WTC11 (cell line): ENCODE measurements at regions not wholly inside any gene's neighbourhood (a gene's known extent, or its start where the extent isn't known, plus 50 kb on each side); places are given as distances from the start of the nearest gene placed in this dataset.
A peak's percentile ranks its signal among the peaks of the same experiment; 100 is the strongest.

Experiments
- ATAC-seq: fragments of 200-7000 bp; cut with Tn5 transposase; 2 replicates; pipeline ENCODE4 v1.10.0; 2021; ENCODE audit warnings: mild to moderate bottlenecking, moderate library complexity
- CTCF ChIA-PET: fragments of 300-600 bp; sonication (Branson Sonifier 250); formaldehyde crosslinking; loops from one replicate; lab custom pipeline; 2021; ENCODE audit warnings: antibody characterized with exemption; lab: Charles Lee
- POLR2A ChIA-PET: fragments of 350-600 bp; sonication (Branson Sonifier 250); formaldehyde crosslinking; loops from one replicate; lab custom pipeline; 2021; ENCODE audit warnings: antibody characterized with exemption; lab: Charles Lee
- DNase-seq: peaks from one replicate; pipeline ENCODE4 v3.0.0; 2021; ENCODE audit warnings: low spot score
- H3K27ac Mint-ChIP-seq: 2 replicates; pipeline ENCODE4 v1.8.0; 2021; ENCODE audit warnings: mixed read lengths
- H3K27me3 Mint-ChIP-seq: 2 replicates; pipeline ENCODE4 v1.8.0; 2021; ENCODE audit warnings: low read depth, mild to moderate bottlenecking, moderate library complexity, mixed read lengths
- H3K36me3 Mint-ChIP-seq: 2 replicates; pipeline ENCODE4 v1.8.0; 2021; ENCODE audit warnings: mixed read lengths
- H3K4me1 Mint-ChIP-seq: 2 replicates; pipeline ENCODE4 v1.8.0; 2022; ENCODE audit warnings: mixed read lengths
- H3K4me3 Mint-ChIP-seq: 2 replicates; pipeline ENCODE4 v1.8.0; 2021; ENCODE audit warnings: mild to moderate bottlenecking, moderate library complexity, mixed read lengths
- H3K9me3 Mint-ChIP-seq: 2 replicates; pipeline ENCODE4 v1.8.0; 2021; ENCODE audit warnings: mixed read lengths
- AR ChIP-seq: fragments of 250-450 bp; sonication (Bioruptor Pico); IDR thresholded peaks from 2 replicates; pipeline ENCODE4 v1.9.0; 2021; ENCODE audit warnings: mild to moderate bottlenecking
- CREB1 ChIP-seq: sonication (generic); formaldehyde crosslinking; IDR thresholded peaks from 2 replicates; pipeline ENCODE4 v1.8.0; 2023; ENCODE audit warnings: mild to moderate bottlenecking, missing genetic modification reagents
- FOXK1 ChIP-seq: sonication (generic); formaldehyde crosslinking; IDR thresholded peaks from 2 replicates; pipeline ENCODE4 v1.8.0; 2022; ENCODE audit warnings: mild to moderate bottlenecking, moderate library complexity, missing genetic modification reagents
- HMGXB4 ChIP-seq: sonication (generic); formaldehyde crosslinking; IDR thresholded peaks from 2 replicates; pipeline ENCODE4 v1.8.1; 2023; ENCODE audit warnings: mild to moderate bottlenecking, moderate library complexity, missing genetic modification reagents
- JAZF1 ChIP-seq: fragments of 250-450 bp; sonication (Bioruptor Pico); IDR thresholded peaks from 2 replicates; pipeline ENCODE4 v1.9.0; 2021; ENCODE audit warnings: moderate library complexity, mild to moderate bottlenecking, inconsistent platforms
- KAT7 ChIP-seq: sonication (generic); formaldehyde crosslinking; IDR thresholded peaks from 2 replicates; pipeline ENCODE4 v1.8.1; 2023; ENCODE audit warnings: missing genetic modification reagents, mild to moderate bottlenecking, borderline replicate concordance
- NR1H2 ChIP-seq: sonication (generic); formaldehyde crosslinking; IDR thresholded peaks from 2 replicates; pipeline ENCODE4 v1.9.0; 2021; ENCODE audit warnings: mild to moderate bottlenecking, moderate library complexity, missing genetic modification reagents
- SMAD3 ChIP-seq: sonication (generic); formaldehyde crosslinking; IDR thresholded peaks from 2 replicates; pipeline ENCODE4 v1.8.0; 2022; ENCODE audit warnings: missing genetic modification reagents, mild to moderate bottlenecking, borderline replicate concordance
- SMAD4 ChIP-seq: sonication (generic); formaldehyde crosslinking; IDR thresholded peaks from 2 replicates; pipeline ENCODE4 v1.8.0; 2022; ENCODE audit warnings: mild to moderate bottlenecking, missing genetic modification reagents
- SOX15 ChIP-seq: fragments of 250-450 bp; sonication (Bioruptor Pico); IDR thresholded peaks from 2 replicates; pipeline ENCODE4 v1.9.0; 2021; ENCODE audit warnings: mild to moderate bottlenecking
- SP1 ChIP-seq: sonication (generic); formaldehyde crosslinking; conservative IDR thresholded peaks from 2 replicates; pipeline ENCODE4 v1.8.1; 2022; ENCODE audit warnings: missing genetic modification reagents
- USF2 ChIP-seq: sonication (generic); formaldehyde crosslinking; IDR thresholded peaks from 2 replicates; pipeline ENCODE4 v1.8.1; 2023; ENCODE audit warnings: mild to moderate bottlenecking, missing genetic modification reagents, moderate library complexity
- ZBTB21 ChIP-seq: sonication (generic); formaldehyde crosslinking; IDR thresholded peaks from 2 replicates; pipeline ENCODE4 v1.8.1; 2023; ENCODE audit warnings: mild to moderate bottlenecking, missing genetic modification reagents, borderline replicate concordance
- ZNF263 ChIP-seq: sonication (generic); formaldehyde crosslinking; IDR thresholded peaks from 2 replicates; pipeline ENCODE4 v1.8.1; 2022; ENCODE audit warnings: low read depth, mild to moderate bottlenecking, moderate library complexity, missing genetic modification reagents
- ZNF416 ChIP-seq: fragments of 250-450 bp; sonication (Bioruptor Pico); IDR thresholded peaks from 2 replicates; pipeline ENCODE4 v1.9.0; 2021; ENCODE audit warnings: mild to moderate bottlenecking, inconsistent platforms
- TF ChIP-seq, protein P1 (sequence below): sonication (generic); formaldehyde crosslinking; IDR thresholded peaks from 2 replicates; pipeline ENCODE4 v1.8.1; 2022; ENCODE audit warnings: mild to moderate bottlenecking, moderate library complexity, missing genetic modification reagents
- TF ChIP-seq, protein P2 (sequence below): sonication (generic); formaldehyde crosslinking; IDR thresholded peaks from 2 replicates; pipeline ENCODE4 v1.8.1; 2023; ENCODE audit warnings: mild to moderate bottlenecking, missing genetic modification reagents, borderline replicate concordance

- TF ChIP-seq, protein P1, sequence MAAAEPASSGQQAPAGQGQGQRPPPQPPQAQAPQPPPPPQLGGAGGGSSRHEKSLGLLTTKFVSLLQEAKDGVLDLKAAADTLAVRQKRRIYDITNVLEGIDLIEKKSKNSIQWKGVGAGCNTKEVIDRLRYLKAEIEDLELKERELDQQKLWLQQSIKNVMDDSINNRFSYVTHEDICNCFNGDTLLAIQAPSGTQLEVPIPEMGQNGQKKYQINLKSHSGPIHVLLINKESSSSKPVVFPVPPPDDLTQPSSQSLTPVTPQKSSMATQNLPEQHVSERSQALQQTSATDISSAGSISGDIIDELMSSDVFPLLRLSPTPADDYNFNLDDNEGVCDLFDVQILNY (CRISPR knock-in tag), result no peak
Measured at GRCh38 chr1:37387854-37388253, 86.5 kb upstream of the ZC3H12A start (continued).

GRCh38 chr1:37389327-37389726, 85.1 kb upstream of the ZC3H12A start:
- Mint-ChIP-seq H3K4me1 (peaks cover 15% of the 10 kb centered on the region), H3K27ac (no peak overlapping the region), H3K36me3 (no peaks in the 10 kb centered on the region), H3K27me3 (no peaks in the 10 kb centered on the region), H3K9me3 (no peaks in the 10 kb centered on the region), H3K4me3 (no peak overlapping the region)
- CTCF ChIA-PET, result no interaction called here
- ATAC-seq (no peak), DNase-seq (no peak)
- POLR2A ChIA-PET, result no interaction called here
- TF ChIP-seq FOXK1 (CRISPR knock-in tag) (no peak), AR (CRISPR knock-in tag) (no peak), USF2 (CRISPR knock-in tag) (no peak), JAZF1 (CRISPR knock-in tag) (no peak), ZNF416 (CRISPR knock-in tag) (no peak), ZBTB21 (CRISPR knock-in tag) (no peak), ZNF263 (CRISPR knock-in tag) (no peak), CREB1 (no peak), KAT7 (CRISPR knock-in tag) (no peak), SOX15 (CRISPR knock-in tag) (no peak), NR1H2 (CRISPR knock-in tag) (no peak)
- TF ChIP-seq, protein P2, sequence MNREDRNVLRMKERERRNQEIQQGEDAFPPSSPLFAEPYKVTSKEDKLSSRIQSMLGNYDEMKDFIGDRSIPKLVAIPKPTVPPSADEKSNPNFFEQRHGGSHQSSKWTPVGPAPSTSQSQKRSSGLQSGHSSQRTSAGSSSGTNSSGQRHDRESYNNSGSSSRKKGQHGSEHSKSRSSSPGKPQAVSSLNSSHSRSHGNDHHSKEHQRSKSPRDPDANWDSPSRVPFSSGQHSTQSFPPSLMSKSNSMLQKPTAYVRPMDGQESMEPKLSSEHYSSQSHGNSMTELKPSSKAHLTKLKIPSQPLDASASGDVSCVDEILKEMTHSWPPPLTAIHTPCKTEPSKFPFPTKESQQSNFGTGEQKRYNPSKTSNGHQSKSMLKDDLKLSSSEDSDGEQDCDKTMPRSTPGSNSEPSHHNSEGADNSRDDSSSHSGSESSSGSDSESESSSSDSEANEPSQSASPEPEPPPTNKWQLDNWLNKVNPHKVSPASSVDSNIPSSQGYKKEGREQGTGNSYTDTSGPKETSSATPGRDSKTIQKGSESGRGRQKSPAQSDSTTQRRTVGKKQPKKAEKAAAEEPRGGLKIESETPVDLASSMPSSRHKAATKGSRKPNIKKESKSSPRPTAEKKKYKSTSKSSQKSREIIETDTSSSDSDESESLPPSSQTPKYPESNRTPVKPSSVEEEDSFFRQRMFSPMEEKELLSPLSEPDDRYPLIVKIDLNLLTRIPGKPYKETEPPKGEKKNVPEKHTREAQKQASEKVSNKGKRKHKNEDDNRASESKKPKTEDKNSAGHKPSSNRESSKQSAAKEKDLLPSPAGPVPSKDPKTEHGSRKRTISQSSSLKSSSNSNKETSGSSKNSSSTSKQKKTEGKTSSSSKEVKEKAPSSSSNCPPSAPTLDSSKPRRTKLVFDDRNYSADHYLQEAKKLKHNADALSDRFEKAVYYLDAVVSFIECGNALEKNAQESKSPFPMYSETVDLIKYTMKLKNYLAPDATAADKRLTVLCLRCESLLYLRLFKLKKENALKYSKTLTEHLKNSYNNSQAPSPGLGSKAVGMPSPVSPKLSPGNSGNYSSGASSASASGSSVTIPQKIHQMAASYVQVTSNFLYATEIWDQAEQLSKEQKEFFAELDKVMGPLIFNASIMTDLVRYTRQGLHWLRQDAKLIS (CRISPR knock-in tag), result no peak

DNA sequence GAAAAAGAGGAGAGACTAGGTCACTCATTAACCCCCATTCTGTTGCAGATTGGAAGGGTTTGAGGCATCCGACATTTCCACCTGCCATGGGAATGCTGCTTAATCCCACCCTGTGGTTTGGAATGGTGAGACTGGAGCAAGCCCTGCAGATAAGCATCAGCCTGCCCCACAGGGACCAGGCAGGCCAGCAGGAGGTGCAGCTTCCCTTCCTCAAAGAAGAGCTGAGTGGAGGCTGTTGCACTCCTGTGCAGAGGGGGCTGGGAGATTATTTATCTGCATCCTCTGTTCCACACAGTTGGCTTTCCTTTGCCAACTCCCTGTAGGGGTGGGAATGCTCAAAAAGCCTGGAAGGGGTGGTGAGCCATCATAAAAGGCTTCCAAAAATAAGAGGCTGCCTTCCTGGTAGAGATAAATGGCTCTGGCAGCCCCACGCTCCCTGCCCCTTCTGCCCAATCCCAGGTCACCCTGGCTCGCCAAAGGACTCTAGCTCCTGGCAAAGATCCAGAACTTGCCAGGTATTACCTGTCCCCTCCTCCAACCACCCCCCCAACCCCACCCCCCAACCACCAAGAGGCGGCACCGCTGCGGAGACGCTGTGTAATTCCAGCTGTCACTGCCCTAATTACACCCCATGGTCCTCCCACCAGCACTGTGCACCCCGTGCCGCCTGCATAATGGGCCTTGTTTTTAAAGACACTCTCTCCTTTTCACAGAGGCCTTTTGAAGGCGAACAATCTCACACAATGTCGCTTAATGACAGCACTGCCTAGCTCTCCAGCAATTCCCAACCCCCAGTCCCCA, 83.0 kb upstream of the ZC3H12A start:
- H3K4me3 Mint-ChIP-seq, result no peak overlapping the region
- CTCF ChIA-PET, result interaction anchor here (0.7 to 3.1 kb wide), 10 partner anchors 9 to 136 kb away, joined by 3 to 23 read pairs (median 4); no protein-coding TSS in a partner anchor
- DNase-seq (peak; percentile 46), ATAC-seq (peak; percentile 32)
- H3K36me3 Mint-ChIP-seq, result no peaks in the 10 kb centered on the region
- H3K27ac Mint-ChIP-seq, result no peak overlapping the region
- H3K4me1 Mint-ChIP-seq, result peaks cover 31% of the 10 kb centered on the region
- POLR2A ChIA-PET, result no interaction called here
- no peaks in the 10 kb centered on the region for H3K9me3 Mint-ChIP-seq
- H3K27me3 Mint-ChIP-seq, result no peaks in the 10 kb centered on the region
- TF ChIP-seq SMAD3 (CRISPR knock-in tag), result no peak
- TF ChIP-seq ZBTB21 (CRISPR knock-in tag), result no peak
- TF ChIP-seq FOXK1 (CRISPR knock-in tag), result no peak
- no peak for TF ChIP-seq SP1
- no peak for TF ChIP-seq SOX15 (CRISPR knock-in tag)
- no peak for TF ChIP-seq HMGXB4 (CRISPR knock-in tag)
- TF ChIP-seq, protein P2 (CRISPR knock-in tag), result no peak
- no peak for TF ChIP-seq SMAD4 (CRISPR knock-in tag)
